HG03097 (cell line): ENCODE measurements at regions not wholly inside any gene's neighbourhood (a gene's known extent, or its start where the extent isn't known, plus 50 kb on each side); places are given as distances from the start of the nearest gene placed in this dataset.

Experiments used
- ATAC-seq: cut with Tn5 transposase; IDR thresholded peaks from one replicate; pipeline ENCODE4 v1.9.1; 2021; ENCODE audit not compliant: unreplicated experiment, low FRiP score

GRCh38 chr2:208545403-208546042, 138.9 kb downstream of the PTH2R start:
- no peak for ATAC-seq

GRCh38 chr2:208546107-208546506, 139.5 kb downstream of the PTH2R start:
- no peak for ATAC-seq

- ATAC-seq, result no peak
Observed at GRCh38 chr2:208546860-208547650, 140.5 kb downstream of the PTH2R start.

- no peak for ATAC-seq
Observed at GRCh38 chr2:208548700-208549099, 142.1 kb downstream of the PTH2R start.

- ATAC-seq, result no peak
Observed at GRCh38 chr2:208549546-208550158, 143.1 kb downstream of the PTH2R start.

DNA sequence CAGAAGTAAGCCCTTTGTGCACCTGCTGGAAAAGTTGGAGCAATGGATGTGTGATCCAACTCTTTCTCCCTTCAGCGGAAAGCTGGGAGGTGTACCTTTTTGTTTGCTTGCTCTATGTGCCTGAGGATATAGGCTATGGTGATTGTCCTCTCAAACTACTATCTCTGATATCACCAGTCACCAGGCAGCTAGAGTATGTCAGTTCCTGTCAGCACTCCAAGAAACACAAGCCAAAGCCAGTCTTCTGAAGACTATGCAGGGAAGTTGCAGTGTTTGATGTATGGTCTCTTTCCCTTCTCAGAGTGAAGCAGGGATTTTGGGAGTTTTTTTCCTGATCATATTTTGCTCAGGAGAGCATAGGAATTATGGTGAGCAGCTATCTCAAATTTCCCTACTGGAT, 146.4 kb downstream of the PTH2R start:
- no peak for ATAC-seq

DNA sequence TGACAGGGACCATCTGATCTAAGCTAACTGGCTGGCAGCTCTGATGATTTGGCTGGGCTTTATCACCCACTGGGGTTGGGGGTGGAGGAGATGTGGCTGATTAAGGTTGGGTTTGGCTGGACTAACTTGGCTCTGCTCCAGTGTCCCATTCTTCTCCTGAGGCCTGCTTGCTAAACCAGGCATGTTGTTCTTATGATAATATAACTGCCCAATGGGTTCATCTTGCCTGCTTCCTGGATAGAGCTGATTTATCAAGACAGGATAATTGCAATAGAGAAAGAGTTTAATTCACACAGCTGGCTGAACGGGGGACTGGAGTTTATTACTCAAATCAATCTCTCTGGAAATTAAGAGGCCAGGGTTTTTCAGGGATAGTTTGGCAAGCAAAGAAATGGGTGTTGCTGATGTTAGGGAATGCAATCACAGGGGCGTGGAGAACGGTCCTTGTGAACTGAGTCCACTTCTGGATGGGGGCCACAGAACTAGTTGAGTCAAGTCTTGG, 150.4 kb downstream of the PTH2R start:
- no peak for ATAC-seq

GRCh38 chr2:208565690-208566416, 159.3 kb downstream of the PTH2R start:
- ATAC-seq, result no peak

- no peak for ATAC-seq
Observed at GRCh38 chr2:208568203-208568602, 161.6 kb downstream of the PTH2R start.

GRCh38 chr2:208570066-208570465, 163.5 kb downstream of the PTH2R start:
- no peak for ATAC-seq

GRCh38 chr2:208570851-208571763, 164.5 kb downstream of the PTH2R start:
- no peak for ATAC-seq

DNA sequence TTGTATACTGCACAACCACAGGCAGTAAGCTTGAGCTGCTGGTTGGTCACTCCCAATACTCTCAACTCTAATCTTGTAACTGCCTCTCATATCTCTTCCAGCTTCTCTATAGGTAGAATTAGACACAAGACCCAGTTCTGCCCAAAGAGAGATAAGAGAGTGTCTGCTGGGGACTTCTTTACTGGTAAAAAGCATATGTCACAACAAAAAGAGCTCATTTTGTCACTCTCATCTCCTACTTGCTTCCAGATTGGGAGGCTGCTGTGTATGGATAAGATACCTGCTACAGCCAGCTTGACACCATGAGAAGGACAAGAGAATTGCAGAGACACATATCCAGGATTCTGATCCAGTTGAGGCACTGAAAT, 165.2 kb downstream of the PTH2R start:
- ATAC-seq, result no peak

GRCh38 chr2:208573569-208573968, 167.0 kb downstream of the PTH2R start:
- ATAC-seq, result no peak

GRCh38 chr2:208579678-208580077, 173.1 kb downstream of the PTH2R start:
- ATAC-seq, result no peak

- no peak for ATAC-seq
Observed at GRCh38 chr2:208584378-208584985, 177.9 kb downstream of the PTH2R start.

DNA sequence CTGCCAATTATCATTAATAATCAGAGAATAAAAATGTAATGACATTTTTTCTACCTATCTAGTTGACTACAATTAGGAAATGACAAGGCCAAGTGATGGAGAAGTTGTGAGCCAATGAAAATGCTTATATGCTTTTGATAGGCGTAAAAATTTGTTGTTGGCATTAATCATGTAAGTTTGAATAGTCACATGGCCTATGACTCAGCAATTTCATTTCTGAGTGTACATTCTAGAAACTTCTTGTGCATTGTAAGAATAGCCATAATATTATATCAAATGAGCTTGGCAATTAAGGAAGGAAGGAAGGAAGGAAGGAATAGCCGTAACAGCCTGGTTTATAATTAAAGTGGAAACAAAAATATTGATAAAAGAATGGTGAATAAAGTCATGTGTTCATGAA, 179.9 kb downstream of the PTH2R start:
- ATAC-seq, result no peak

DNA sequence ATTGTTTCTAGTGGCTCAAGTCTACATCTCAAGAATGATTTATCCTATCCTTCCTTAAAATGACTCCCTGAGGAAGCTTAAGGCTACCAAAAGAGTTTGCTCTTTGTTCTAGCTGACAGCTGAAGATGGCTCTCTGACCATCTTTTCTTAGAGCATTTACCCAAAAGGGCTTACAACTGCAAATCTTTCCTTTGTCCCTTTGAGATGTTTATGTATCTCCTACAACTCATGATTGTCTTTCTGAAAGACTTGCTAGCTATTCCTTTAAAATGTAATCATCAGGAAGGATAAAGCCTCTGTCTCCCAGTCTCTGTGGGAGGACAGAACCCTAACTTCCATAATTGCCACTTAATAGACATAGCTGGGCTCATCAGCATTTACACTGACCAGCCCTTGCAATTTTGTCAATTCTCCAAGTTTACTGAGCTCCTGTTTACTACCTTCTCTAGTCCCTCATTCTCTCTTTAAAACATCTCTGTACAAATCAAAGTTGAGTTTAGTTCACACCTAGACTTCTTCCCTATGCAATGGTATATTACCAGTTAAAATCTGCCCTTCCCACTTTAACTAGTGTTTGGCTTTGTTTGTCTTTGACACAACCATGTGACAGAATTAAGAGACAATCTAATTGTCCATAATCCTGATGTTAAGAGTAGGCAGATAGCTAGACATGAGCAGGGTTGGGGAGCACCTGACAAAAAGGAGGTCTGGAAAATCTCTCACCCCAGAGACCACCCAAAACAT, 188.2 kb downstream of the PTH2R start:
- ATAC-seq, result no peak

DNA sequence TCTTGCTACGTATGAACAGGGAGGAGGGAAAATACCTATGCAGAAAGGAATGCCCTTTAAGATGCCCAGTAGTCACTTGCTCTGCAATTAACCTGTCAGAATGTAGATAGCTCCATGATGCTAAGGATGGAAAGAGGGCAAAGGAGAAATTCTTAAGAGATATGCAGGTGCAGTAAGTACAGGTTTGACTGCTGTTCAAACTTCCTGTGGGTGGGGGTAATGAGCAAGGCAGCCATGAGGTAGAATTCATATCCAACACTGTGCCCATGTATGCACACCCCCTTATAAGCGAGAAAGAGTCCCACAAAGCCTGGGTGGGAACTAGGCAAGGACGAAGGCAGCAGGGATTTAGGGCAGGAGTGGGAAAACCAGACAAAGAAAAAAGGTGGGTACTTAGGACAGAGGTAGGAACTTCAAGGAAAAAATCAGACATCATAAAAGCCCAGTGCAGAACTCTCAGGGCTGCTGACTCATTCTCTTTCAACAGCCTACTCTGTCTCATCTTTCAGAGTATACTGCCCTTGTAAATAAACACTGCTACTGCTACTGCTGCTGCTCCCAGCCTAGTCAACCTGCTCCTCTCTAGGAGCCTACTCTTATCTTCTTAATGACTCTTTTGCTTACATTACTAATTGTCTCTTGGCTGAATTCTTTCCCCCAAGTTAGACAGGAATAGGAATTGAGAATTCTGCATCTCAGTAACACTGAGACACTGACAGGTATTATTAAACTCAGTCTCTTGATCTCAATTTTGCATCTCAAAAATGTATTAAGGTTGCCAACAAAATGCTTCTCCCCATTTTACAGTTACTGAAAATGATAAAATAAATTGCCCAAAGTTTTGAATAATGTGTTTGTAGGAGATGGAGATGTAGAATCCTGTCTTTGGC, 189.0 kb downstream of the PTH2R start:
- ATAC-seq, result no peak
